BJ (cell line): ENCODE measurements at regions not wholly inside any gene's neighbourhood (a gene's known extent, or its start where the extent isn't known, plus 50 kb on each side); places are given as distances from the start of the nearest gene placed in this dataset.

Source experiments
- CTCF ChIA-PET: fragments of 350-600 bp; formaldehyde crosslinking; extraction: SDS; loops from one replicate; lab custom pipeline; 2021; ENCODE audit warnings: antibody characterized with exemption, inconsistent platforms; lab: Yijun Ruan, JAX
- POLR2A ChIA-PET: fragments of 300-600 bp; sonication (Branson Sonifier 250); formaldehyde crosslinking; extraction: SDS; loops from one replicate; lab custom pipeline; 2021; ENCODE audit warnings: antibody characterized with exemption; lab: Charles Lee
- DNase-seq: peaks from one replicate; pipeline ENCODE4 v3.0.0-alpha.2; 2011; ENCODE audit warnings: low read depth
- H3K27me3 ChIP-seq: 2 replicates; pipeline ENCODE4 v1.6.0; 2011; ENCODE audit warnings: low read length; ENCODE audit not compliant: control insufficient read depth, insufficient read depth
- H3K36me3 ChIP-seq: 2 replicates; pipeline ENCODE4 v1.5.1; 2011; ENCODE audit warnings: low read length; ENCODE audit not compliant: control insufficient read depth, insufficient read depth
- H3K4me3 ChIP-seq: 2 replicates; pipeline ENCODE4 v1.5.1; 2011; ENCODE audit warnings: low read depth, mild to moderate bottlenecking, control low read depth, low read length
- CTCF ChIP-seq: IDR thresholded peaks from 2 replicates; pipeline ENCODE4 v1.5.1; 2011; ENCODE audit warnings: low read depth, mild to moderate bottlenecking, control low read depth, inconsistent platforms, low read length, moderate library complexity; ENCODE audit not compliant: insufficient read depth

- no peak for DNase-seq
- Histone ChIP-seq H3K27me3 (no peaks in the 10 kb centered on the region), H3K4me3 (no peak overlapping the region), H3K36me3 (no peaks in the 10 kb centered on the region)
- POLR2A ChIA-PET, result no interaction called here
- CTCF ChIA-PET, result interaction anchor here (1.2 kb wide), 1 partner anchor 8 kb away, joined by 3 read pairs; no protein-coding TSS in a partner anchor
- TF ChIP-seq CTCF, result no peak
Measured at GRCh38 chr6:54689620-54690019, 157.0 kb upstream of the FAM83B start.

- DNase-seq, result no peak
- ChIA-PET CTCF (interaction anchor here (1.2 kb wide), 1 partner anchor 27 kb away, joined by 4 read pairs; no protein-coding TSS in a partner anchor), POLR2A (no interaction called here)
- no peak for TF ChIP-seq CTCF
- Histone ChIP-seq H3K36me3 (no peaks in the 10 kb centered on the region), H3K4me3 (no peak overlapping the region), H3K27me3 (no peaks in the 10 kb centered on the region)
Measured at GRCh38 chr6:54690596-54690995, 156.0 kb upstream of the FAM83B start.

- CTCF ChIA-PET, result interaction anchor here (1.3 to 2.1 kb wide), 2 partner anchors 9 to 22 kb away, joined by 4 to 11 read pairs; no protein-coding TSS in a partner anchor
- TF ChIP-seq CTCF, result no peak
- H3K36me3 ChIP-seq, result no peaks in the 10 kb centered on the region
Measured at GRCh38 chr6:54694928-54695532, 151.5 kb upstream of the FAM83B start.

GRCh38 chr6:54695815-54696214 lies 150.8 kb upstream of the FAM83B start:
- Histone ChIP-seq H3K27me3 (no peaks in the 10 kb centered on the region), H3K4me3 (no peak overlapping the region), H3K36me3 (no peaks in the 10 kb centered on the region)
- DNase-seq, result no peak
- TF ChIP-seq CTCF, result no peak
- POLR2A ChIA-PET, result no interaction called here
- CTCF ChIA-PET, result interaction anchor here (1.3 kb wide), 1 partner anchor 10 kb away, joined by 4 read pairs; no protein-coding TSS in a partner anchor

More at GRCh38 chr6:54694928-54695532, 151.5 kb upstream of the FAM83B start:
- Histone ChIP-seq H3K4me3 (no peak overlapping the region), H3K27me3 (no peaks in the 10 kb centered on the region)
- POLR2A ChIA-PET, result no interaction called here
- DNase-seq, result no peak

GRCh38 chr6:54697424-54697823 lies 149.1 kb upstream of the FAM83B start:
- Histone ChIP-seq H3K4me3 (no peak overlapping the region), H3K36me3 (no peaks in the 10 kb centered on the region), H3K27me3 (no peaks in the 10 kb centered on the region)
- ChIA-PET CTCF (interaction anchor here (0.7 to 1.5 kb wide), 5 partner anchors 8 to 535 kb away, joined by 3 to 5 read pairs (median 3); no protein-coding TSS in a partner anchor), POLR2A (no interaction called here)
- no peak for DNase-seq
- TF ChIP-seq CTCF, result peak; percentile 35
